LNCAP (cell line): ENCODE measurements at regions not wholly inside any gene's neighbourhood (a gene's known extent, or its start where the extent isn't known, plus 50 kb on each side); places are given as distances from the start of the nearest gene placed in this dataset.

Source experiments
- CTCF ChIP-seq: fragments of 450-650 bp; IDR thresholded peaks from 2 replicates; pipeline ENCODE4 v1.5.1; 2017; ENCODE audit warnings: mild to moderate bottlenecking

GRCh38 chr7:4468320-4469102, 213.6 kb upstream of the FOXK1 start:
- TF ChIP-seq CTCF, result no peak

GRCh38 chr7:4470246-4470645, 211.8 kb upstream of the FOXK1 start:
- TF ChIP-seq CTCF, result no peak

GRCh38 chr7:4472728-4473127, 209.4 kb upstream of the FOXK1 start:
- TF ChIP-seq CTCF, result no peak

GRCh38 chr7:4479367-4480039, 202.6 kb upstream of the FOXK1 start:
- peak; percentile 64 for TF ChIP-seq CTCF

- TF ChIP-seq CTCF, result no peak
These were observed 198.2 kb upstream of the FOXK1 start for GRCh38 chr7:4483851-4484250.

- no peak for TF ChIP-seq CTCF
These were observed 197.6 kb upstream of the FOXK1 start for GRCh38 chr7:4484545-4484944.

- no peak for TF ChIP-seq CTCF
These were observed 195.2 kb upstream of the FOXK1 start for GRCh38 chr7:4486907-4487306.
